GM21717 (cell line): ENCODE measurements at regions not wholly inside any gene's neighbourhood (a gene's known extent, or its start where the extent isn't known, plus 50 kb on each side); places are given as distances from the start of the nearest gene placed in this dataset.

Source experiments
- ATAC-seq: cut with Tn5 transposase; IDR thresholded peaks from one replicate; pipeline ENCODE4 v1.9.1; 2021; ENCODE audit warnings: mild to moderate bottlenecking, moderate library complexity; ENCODE audit not compliant: unreplicated experiment

DNA sequence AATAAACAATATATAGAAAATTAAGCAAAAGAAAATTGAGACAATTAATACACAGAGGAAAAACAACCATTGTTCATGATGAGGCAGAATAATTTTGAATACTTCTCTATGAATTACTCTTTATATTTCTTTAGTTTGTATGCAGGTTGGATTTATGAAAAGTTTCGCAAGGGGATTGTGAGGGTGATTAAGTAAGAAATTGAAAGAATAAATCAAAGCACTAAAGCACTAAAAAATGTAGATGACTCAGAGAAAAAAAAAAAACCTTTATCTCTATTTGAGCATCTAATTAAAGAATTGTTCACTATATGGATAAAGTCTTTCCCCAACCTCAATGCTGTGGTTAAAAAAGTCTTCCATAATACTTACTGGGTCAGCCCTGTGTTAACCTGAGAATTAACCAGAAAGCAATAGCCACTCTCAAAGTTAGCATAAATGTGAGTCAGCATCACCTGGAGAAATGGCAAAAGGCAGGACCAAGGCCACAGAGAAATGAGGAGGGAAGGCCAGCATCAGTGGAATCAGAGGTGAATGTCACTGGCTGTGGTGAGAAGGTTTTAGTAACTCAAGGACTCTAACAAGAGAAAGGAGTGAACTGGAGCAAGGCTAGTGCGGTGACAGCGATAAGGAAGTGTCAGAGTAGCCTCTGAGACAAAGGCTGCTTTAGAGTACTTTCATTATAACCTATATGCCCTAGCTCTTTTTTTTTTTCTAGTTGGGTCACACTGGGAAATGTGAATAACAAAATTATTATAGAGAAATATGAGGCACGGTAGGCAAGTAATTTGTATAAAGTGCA is 310.4 kb downstream of the KCNC2 start:
- ATAC-seq: no peak

DNA sequence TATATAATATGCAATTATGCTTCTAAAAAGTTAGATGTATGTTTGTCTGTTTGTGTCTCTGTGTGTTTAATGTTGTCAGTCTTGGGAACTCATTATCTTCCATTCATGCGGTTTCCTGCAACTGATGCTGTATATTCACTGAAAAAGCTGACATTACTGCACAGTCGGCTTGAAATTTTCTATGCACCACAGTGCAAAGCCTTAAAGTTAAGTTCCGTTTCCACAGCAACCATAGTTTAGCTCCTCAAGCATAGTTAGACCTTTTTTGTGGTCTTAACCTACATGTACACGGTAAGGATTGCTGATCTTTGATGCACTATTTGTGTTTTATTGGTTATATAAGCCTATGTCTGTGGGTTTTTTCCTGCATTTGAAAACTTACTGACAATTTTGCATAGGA is 309.4 kb downstream of the KCNC2 start:
- ATAC-seq: no peak

DNA sequence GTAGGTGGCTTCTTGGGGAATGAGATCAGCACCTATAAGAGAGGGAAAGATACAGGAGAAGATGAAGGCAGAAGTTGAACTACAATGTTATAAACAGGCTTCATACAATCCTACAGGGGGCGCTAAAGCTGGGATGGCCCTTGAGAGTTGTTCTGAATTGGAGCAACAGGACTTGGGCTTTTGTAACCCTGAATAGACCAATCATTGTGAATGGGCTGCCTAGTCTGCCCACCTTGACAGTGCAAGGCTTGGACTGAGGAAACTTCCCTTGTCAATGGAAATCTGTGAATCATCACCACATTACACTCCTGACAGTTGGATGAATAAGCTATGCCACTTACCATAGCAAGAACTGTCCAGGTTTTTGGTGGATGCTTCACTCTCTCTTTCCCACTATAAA is 306.1 kb downstream of the KCNC2 start:
- no peak for ATAC-seq

DNA sequence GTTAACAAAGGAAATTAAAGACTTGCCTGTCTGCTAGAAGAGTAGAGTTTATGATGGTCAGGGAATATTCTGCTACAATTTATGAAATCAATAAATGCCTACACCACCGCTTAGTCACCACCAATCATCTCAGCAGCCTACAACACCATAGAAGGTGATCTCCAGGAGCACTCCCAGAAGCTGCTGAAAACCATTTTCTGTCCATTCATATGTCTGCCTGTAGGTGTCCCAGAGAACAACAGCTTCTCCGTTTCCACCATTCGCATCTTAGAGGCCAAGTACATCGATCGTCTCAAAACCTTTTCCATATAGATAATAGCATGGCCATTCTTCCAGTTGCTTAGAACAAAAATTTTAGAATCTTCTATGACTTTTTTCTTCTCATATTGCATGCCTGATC is 303.4 kb downstream of the KCNC2 start:
- ATAC-seq: no peak

DNA sequence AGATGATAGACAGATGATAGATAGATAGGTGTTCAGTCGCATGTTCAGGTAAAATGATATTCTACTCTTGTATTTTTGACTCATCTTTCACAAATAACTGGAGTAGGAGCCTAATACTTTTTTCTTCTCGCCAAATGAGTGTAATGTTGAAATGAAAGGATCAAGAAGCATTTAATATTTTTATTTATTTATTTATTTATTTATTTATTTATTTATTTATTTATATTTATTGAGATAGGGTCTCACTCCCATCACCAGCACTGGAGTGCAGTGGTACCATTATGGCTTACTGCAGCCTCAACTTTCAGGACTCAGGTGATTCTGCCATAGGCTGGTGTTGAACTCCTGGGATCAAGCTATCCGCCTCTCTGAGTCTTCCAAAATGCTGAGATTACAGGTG is 298.8 kb downstream of the KCNC2 start:
- no peak for ATAC-seq

GRCh38 chr12:74914378-74914777 is 295.3 kb downstream of the KCNC2 start:
- ATAC-seq: no peak

DNA sequence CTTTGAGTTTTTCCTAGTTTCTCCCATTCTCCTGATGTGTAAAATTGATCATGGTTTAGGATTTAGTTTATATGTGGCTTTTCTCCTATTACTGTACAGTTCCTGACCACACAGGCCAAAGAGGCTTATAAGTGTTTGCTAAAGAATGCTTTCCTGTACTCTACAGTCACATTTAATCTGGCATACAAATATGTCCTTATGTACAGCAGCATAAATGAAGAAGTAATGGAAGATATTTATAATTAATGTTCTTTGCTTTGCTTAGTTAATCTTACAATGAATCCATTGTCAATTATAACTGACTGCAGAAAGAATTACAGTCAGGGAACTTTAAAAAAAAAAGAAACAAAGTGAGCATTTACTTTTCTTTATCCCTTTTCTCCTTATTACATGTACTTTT is 293.9 kb downstream of the KCNC2 start:
- ATAC-seq: no peak

GRCh38 chr12:74917743-74918142 is 291.9 kb downstream of the KCNC2 start:
- ATAC-seq: no peak

DNA sequence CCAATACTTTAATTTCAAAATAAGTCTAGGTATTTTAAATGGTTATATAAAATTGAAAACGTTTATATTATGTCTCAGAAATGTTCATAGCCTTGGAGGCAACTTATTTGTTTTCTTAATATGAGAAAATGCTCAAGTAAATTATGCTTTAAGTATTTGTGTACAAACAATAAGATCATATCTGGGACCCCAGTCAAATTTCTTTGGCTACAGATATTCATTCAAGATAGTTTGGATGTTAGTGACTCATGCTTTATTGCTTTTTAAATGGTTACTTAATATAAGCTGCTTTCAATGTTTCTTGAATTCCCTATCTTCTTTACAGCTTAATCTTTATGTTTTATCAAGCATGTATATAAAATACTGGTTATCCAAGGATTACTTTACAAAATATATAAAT is 291.3 kb downstream of the KCNC2 start:
- ATAC-seq: no peak

- ATAC-seq: no peak
Observed at GRCh38 chr12:74922117-74922516, 287.5 kb downstream of the KCNC2 start.

GRCh38 chr12:74922642-74923041 is 287.0 kb downstream of the KCNC2 start:
- ATAC-seq: no peak

GRCh38 chr12:74941670-74942069 is 268.0 kb downstream of the KCNC2 start:
- ATAC-seq: no peak

DNA sequence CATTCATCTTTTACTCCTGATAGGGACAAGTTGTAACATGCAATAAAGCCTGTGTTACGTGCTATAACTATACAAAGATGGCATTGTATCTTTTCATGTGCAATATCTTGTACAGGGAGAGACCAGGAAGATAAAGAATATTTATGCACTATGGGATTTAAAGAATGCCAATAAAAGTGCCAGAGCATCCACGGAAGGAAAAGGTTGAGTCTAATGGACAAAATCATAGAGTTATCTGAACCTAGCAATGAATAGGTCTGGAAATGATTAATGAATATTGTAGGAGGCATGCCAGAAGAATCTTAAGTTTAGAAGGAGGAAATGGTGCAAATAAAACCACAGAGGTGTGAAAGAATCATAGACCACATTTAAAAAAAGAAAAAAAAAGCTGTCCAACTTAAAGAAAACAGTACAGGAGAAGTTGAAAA is 263.9 kb downstream of the KCNC2 start:
- ATAC-seq: no peak

GRCh38 chr12:74953697-74954096 is 255.9 kb downstream of the KCNC2 start:
- no peak for ATAC-seq

GRCh38 chr12:74957231-74957630 is 252.4 kb downstream of the KCNC2 start:
- ATAC-seq: no peak

DNA sequence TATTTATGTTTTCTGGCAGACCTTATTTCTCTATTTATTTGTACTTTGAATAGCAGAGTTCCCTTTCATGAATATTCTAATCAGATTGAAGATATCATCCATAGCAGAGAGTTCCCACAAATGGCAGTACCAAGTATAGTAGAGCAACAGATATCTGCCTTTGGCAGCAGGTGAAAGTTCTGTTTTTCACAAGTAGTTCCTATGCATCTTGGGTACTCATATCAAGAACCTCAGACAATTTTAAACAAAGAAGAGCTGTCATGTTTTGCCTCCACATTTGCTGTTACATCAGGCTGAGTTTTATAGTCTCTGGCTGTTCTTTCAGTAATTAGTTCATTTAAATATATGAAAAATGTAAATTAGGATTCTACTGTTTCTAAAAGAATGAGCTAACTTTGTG is 252.0 kb downstream of the KCNC2 start:
- no peak for ATAC-seq

DNA sequence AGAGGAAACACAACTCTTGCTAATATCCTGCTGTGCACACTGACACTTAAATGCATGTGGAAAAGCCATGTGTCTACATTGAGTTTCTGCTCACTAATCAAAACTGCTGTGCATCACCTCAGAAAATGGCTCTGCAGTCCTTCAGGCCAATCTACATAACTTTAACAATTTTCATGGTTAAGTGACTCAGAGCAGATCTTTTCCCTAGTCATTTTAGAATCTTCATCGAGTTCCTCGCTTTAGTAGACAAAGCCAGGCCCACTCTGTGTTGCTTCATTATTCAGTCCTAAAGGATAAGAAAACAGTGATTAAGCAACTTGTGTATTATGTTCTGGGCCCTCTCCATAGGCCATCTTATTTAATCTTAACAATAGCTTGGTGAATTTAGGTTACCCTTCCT is 250.0 kb downstream of the KCNC2 start:
- ATAC-seq: no peak

GRCh38 chr12:74963304-74963703 is 246.3 kb downstream of the KCNC2 start:
- no peak for ATAC-seq

- no peak for ATAC-seq
Observed at GRCh38 chr12:74963867-74964331, 245.7 kb downstream of the KCNC2 start.

GRCh38 chr12:74964390-74964789 is 245.2 kb downstream of the KCNC2 start:
- ATAC-seq: no peak

- ATAC-seq: no peak
Observed at GRCh38 chr12:74971201-74971600, 238.4 kb downstream of the KCNC2 start.

GRCh38 chr12:74977832-74978481 is 231.7 kb downstream of the KCNC2 start:
- ATAC-seq: no peak
